Amygdala (tissue), 56 donors: ENCODE measurements at regions not wholly inside any gene's neighbourhood (a gene's known extent, or its start where the extent isn't known, plus 50 kb on each side); places are given as distances from the start of the nearest gene placed in this dataset.
"Not testable (repeated sequence)": the region's sequence is repeated elsewhere in the genome, so short reads cannot be mapped to it uniquely, and the experiment has no call there.

Source experiments
- DNase-seq, 56 donors: peaks; one replicate each; lab custom pipeline; 2025; lab: John Stamatoyannopoulos, UW

DNA sequence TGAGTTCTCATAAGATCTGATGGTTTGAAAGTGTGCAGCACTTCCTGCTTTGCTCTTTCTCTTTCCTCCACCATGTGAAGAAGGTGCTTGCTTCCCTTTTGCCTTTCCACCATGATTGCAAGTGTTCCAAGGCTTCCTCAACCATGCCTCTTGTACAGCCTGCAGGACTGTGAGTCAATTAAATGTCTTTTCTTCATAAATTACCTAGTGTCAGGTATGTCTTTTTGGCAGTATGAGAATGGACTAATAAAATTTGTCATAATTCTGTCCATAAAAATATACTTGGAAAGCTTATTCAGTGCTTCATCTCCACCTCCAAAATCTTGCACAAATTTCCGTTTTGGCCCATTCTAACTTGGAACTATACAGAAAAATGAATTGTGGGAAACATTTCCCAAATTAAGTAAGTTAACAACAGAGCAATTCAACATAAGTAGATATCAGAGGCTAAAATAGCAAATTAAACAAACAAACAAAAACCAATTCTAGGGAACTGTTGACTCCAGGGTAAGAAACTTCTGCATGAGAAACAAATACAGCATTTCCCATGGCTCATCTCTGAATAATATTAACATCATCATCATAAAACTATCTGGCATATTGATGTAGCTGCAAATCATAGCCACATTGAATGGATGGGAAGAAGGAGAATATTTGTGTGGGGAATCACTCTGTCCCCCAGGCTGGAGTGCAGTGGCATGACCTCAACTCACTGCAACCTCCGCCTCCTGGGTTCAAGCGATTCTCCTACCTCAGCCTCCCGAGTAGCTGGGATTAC lies 459.5 kb upstream of the FAR2 start:
- no peak for DNase-seq

DNA sequence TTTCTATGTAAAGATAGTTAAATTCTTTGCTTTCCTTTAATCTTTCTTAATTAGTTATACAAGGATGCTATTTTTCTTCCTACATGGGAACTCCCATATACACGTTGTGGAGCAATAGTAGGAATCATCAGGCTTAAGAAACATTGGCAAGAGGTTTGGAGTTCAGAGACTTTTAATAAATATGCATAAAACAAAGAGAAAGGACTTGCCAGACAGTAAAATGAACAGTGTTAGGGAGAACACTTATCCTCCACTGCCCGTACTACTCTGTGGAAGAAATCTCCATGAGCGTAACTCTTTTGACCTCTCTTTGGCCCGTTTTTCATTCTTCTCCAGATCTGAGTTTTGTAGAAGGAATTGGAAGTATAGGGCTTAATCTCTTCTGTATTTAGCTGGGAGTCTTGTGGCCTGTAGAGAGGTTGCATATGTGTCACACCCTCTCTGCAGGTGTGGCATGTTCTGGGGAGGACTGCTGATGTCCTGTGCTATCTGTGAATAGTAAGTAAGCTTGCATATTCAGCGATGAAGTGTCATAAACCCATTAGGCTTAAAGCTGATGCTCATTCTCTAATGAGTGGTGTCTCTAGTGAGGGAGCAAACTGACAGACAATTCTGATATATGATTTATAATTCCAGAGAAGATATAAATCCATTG lies 455.4 kb upstream of the FAR2 start:
- no peak for DNase-seq

DNA sequence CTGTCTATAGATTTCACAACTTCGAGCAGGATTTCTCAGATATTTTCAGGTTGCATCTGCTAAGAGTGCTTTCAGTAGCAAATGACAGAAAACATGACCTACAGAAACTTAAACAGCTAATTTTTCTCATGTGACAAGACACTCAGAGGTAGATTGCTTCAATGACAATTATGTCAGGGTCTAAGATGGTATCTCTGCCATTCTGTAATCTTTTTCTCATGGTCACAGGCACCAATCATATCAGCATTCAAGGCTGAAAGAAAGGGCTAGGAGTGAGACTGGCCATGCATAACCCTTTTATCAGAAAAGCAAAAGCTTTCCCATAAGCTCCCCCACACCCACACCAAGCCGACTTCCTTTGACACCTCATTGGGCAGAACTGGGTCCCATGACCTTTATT lies 450.5 kb upstream of the FAR2 start:
- no peak for DNase-seq

- DNase-seq = no peak
Observed at GRCh38 chr12:28699029-28699428, 450.0 kb upstream of the FAR2 start.

GRCh38 chr12:28700161-28700560 lies 448.9 kb upstream of the FAR2 start:
- DNase-seq = no peak

GRCh38 chr12:28704477-28705169 lies 444.5 kb upstream of the FAR2 start:
- no peak for DNase-seq

DNA sequence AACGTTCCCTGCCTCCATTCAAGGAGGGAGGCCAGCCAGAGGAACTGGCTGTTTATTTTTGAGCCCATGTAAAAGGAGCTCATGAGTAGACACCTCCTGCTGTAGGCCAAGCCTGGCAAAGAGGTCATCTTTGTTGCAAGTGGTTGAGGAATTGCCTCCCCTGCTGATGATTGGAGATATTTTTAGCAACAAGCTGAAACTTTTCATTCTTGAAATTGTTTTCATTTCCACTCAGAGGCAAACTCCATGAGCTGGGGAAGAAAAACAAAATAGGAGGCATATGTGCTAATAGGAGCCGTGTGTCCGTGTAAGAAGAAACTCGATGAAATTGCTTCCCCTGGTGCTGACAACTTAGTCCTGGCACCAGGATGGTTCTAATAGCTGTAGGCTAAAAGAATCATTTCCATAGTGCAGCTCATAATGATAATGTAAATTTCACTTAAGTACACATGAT lies 440.1 kb upstream of the FAR2 start:
- no peak for DNase-seq

- no peak for DNase-seq
Observed at GRCh38 chr12:28709986-28710685, 438.9 kb upstream of the FAR2 start.

DNA sequence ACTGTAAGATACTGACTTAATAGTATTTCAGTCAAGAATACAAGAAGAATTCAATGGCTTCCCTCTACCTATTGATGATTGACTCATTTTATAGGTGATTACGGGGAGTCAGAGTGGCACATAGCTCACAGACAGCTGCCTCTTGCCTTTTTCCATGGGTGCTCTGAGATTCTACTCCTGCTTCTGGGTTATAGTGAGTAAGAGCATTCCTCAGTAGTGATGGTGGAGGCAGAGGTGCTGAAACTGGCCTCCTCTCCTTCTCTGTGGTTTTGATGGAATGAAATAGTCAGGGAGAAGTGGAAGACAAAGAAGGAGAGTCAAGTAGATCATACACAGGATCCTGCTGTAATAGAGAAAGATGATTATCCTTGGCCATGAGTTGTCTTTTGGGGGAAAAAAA lies 438.2 kb upstream of the FAR2 start:
- no peak for DNase-seq

GRCh38 chr12:28711421-28711820 lies 437.7 kb upstream of the FAR2 start:
- no peak for DNase-seq

GRCh38 chr12:28742791-28743190 lies 406.3 kb upstream of the FAR2 start:
- DNase-seq = no peak

DNA sequence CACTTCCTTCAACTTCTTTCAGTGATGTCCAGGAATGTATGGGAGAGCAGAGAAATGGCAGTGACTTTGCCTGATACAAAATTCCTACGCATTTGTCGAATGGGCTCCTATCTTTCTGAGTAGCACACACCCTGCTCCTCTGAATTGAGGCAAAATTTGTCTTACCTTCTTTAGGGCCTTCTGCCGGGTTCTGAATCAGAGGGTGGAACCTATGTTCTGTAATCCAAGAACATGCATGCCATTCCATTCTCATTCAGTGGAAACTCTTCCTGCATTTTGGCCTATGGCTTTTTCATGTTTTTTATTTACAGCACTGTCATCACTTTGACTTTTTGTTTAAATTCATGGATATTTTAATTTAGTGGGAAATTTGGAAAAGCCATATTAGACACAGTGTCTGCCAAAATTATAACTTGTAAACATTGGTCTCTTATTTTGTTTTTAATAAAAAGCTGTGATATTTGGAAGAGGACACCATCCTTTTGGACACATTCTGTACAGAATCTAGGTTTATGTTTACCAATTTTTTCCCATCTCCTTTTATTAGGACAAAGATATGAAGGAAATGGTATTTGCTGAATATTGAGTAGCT lies 402.2 kb upstream of the FAR2 start:
- no peak for DNase-seq

DNA sequence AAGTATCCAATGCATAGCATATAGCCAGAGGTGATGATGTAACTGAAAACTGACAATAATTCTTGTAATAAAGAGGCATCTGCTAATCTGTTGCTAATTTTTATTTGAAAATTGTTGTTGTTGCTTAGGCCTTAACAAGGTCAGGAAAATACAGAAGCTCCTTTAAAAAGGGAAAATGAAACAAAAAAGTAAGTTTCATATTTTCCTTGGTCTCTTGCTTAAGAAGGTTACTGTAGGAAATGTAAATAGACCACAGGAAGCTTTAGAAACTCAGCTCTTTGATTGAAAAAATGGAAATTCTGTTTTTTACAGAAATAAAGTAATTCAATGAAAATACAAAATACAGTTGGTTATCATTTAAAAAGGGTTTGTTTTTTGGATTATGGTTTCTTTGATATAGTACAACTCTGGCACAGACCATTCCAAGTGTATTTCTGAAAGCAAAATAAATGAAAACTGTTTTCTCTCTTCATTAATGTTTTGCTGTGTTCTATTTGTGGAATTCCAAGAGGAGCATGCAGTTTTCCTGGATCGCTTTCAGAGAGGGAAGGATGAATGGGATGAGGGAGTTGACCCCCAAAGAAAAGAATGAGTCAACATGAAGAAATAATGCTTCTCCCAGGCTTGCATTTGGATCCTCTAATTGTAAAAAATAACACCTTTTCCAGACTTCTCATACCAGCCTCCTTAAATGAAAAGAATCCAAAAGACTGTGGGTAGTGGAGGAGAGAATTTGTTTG lies 398.0 kb upstream of the FAR2 start:
- no peak for DNase-seq

DNA sequence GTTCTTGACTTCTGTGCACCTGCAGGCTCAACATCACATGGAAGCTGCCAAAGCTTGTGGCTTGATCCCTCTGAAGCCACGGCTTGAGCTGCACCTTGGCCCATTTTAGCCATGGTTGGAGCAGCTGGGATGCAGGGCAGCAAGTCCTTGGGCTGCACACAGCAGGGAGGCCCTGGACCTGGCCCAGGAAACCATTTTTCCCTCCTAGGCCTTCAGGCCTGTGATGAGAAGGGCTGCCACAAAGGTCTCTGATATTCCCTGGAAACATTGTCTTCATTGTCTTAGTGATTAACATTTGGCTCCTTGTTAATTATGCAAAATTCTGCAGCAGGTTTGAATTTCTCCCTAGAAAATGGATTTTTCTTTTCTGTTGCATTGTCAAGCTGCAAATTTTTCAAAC lies 394.1 kb upstream of the FAR2 start:
- DNase-seq = no peak

DNA sequence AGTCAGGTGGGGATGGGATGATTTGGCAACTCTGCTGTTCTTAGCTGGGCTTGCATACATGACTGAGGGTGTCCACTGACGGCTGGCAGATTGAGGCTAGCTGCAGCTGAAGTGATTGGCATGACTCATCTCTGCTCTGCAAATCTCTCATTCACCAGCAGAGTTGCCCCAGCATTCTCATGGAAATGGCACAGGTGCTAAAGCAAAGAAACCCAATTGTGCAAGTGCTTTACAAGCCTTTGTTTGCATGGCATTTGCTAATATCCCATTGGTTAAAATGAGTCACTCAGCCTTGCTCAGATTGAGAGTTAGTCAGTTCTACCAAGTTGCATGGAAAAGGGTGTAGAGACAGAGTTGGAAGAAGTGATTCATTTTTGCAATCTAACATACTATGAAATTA lies 389.7 kb upstream of the FAR2 start:
- no peak for DNase-seq

DNA sequence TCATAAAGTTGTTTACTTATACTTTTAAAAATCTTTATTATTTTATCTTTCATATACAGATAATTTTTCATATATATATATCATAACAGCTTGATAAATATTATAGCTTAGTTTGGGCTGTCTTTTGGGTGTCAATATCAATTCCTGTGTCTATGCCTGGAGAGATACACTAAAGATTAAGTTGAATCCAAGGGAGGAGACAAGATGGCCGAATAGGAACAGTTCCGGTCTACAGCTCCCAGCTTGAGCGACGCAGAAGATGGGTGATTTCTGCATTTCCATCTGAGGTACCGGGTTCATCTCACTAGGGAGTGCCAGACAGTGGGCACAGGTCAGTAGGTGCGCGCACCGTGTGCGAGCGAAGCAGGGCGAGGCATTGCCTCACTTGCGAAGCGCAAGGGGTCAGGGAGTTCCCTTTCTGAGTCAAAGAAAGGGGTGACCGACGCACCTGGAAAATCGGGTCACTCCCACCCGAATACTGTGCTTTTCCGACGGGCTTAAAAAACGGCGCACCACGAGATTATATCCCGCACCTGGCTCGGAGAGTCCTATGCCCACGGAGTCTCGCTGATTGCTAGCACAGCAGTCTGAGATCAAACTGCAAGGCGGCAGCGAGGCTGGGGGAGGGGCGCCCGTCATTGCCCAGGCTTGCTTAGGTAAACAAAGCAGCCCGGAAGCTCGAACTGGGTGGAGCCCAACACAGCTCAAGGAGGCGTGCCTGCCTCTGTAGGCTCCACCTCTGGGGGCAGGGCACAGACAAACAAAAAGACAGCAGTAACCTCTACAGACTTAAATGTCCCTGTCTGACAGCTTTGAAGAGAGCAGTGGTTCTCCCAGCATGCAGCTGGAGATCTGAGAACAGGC lies 388.8 kb upstream of the FAR2 start:
- not testable (repeated sequence) for DNase-seq

DNA sequence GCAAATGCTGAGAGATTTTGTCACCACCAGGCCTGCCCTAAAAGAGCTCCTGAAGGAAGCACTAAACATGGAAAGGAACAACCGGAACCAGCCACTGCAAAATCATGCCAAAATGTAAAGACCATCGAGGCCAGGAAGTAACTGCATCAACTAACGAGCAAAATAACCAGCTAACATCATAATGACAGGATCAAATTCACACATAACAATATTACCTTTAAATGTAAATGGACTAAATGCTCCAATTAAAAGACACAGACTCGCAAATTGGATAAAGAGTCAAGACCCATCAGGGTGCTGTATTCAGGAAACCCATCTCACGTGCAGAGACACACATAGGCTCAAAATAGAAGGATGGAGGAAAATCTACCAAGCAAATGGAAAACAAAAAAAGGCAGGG lies 387.2 kb upstream of the FAR2 start:
- DNase-seq = not testable (repeated sequence)

DNA sequence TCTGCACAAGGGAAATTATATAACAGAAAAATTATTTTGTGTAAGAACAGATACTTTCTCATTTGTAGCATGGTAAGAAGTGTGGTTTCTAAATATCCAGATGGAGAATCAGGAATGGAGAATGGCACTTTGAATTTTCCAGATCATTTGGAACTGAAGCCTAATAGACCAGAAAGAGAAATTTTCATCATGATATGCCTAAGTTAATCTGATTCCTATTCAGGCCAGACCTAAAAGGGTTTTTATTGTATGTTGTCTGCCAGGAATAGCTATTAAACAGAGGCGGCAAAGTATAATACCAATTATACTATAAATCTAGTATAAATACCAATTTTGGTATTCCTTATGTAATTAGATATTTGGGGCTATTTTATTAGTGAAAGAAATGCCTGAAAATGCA lies 382.7 kb upstream of the FAR2 start:
- no peak for DNase-seq

DNA sequence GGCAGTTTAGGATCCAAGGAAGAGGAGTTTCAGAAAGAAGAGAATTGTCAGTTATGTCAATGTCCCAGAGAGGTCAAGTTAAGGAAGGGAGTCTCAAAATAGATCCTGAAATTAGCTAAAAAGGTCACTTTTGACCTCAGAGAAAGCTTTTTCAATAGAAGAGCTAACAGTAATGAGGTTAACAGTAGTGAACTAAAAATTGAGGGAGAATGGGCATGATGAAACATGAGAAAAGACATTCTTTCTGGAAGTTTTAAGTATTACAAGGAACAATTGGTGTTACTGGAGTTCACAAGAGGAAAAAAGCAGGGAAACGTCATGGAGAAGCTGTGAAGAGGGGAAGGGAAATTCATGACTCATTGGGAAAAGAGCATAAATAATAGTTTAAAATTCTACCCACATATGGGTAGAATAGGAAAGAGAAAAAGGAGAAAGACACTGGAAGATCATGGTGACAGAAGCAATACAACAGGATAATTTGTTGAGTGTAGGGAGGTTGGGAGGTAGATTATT lies 381.2 kb upstream of the FAR2 start:
- no peak for DNase-seq
